ENCODE measurements at regions not wholly inside any gene's neighbourhood (a gene's known extent, or its start where the extent isn't known, plus 50 kb on each side); places are given as distances from the start of the nearest gene placed in this dataset.
A peak's percentile ranks its signal among the peaks of the same experiment; 100 is the strongest.

GRCh38 chr4:101419336-101420135 lies 72.2 kb upstream of the PPP3CA start:
- H3K4me3 ChIP-seq (ENCODE audit: control insufficient read depth, low read depth, low read length), result no peak overlapping the region
- peak; percentile 0 for DNase-seq (ENCODE audit: low read depth)
- TF ChIP-seq, protein P1, sequence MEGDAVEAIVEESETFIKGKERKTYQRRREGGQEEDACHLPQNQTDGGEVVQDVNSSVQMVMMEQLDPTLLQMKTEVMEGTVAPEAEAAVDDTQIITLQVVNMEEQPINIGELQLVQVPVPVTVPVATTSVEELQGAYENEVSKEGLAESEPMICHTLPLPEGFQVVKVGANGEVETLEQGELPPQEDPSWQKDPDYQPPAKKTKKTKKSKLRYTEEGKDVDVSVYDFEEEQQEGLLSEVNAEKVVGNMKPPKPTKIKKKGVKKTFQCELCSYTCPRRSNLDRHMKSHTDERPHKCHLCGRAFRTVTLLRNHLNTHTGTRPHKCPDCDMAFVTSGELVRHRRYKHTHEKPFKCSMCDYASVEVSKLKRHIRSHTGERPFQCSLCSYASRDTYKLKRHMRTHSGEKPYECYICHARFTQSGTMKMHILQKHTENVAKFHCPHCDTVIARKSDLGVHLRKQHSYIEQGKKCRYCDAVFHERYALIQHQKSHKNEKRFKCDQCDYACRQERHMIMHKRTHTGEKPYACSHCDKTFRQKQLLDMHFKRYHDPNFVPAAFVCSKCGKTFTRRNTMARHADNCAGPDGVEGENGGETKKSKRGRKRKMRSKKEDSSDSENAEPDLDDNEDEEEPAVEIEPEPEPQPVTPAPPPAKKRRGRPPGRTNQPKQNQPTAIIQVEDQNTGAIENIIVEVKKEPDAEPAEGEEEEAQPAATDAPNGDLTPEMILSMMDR (IDR thresholded peaks at IDR 0.05; ENCODE audit: control insufficient read depth, insufficient read depth, low read depth, low read length, missing control alignments), result no peak

- H3K4me3 ChIP-seq (ENCODE audit: control insufficient read depth, low read depth, low read length), result no peak overlapping the region
- DNase-seq (ENCODE audit: low read depth), result no peak
- TF ChIP-seq, protein P1 (IDR thresholded peaks at IDR 0.05; ENCODE audit: control insufficient read depth, insufficient read depth, low read depth, low read length, missing control alignments), result no peak
Measured at GRCh38 chr4:101418466-101418865, 71.1 kb upstream of the PPP3CA start.

- no peak overlapping the region for H3K4me3 ChIP-seq (ENCODE audit: control insufficient read depth, low read depth, low read length)
- DNase-seq (ENCODE audit: low read depth), result no peak
- TF ChIP-seq, protein P1 (IDR thresholded peaks at IDR 0.05; ENCODE audit: control insufficient read depth, insufficient read depth, low read depth, low read length, missing control alignments), result no peak
Measured at GRCh38 chr4:101418055-101418454, 70.7 kb upstream of the PPP3CA start.

- DNase-seq (ENCODE audit: low read depth), result no peak
- TF ChIP-seq, protein P1 (IDR thresholded peaks at IDR 0.05; ENCODE audit: control insufficient read depth, insufficient read depth, low read depth, low read length, missing control alignments), result no peak
Measured at GRCh38 chr4:101417046-101417445, 69.7 kb upstream of the PPP3CA start.

GRCh38 chr4:101415962-101416361 lies 68.6 kb upstream of the PPP3CA start:
- no peak for DNase-seq (ENCODE audit: low read depth)
- no peak overlapping the region for H3K4me3 ChIP-seq (ENCODE audit: control insufficient read depth, low read depth, low read length)
- TF ChIP-seq, protein P1 (IDR thresholded peaks at IDR 0.05; ENCODE audit: control insufficient read depth, insufficient read depth, low read depth, low read length, missing control alignments), result no peak

More at GRCh38 chr4:101417046-101417445, 69.7 kb upstream of the PPP3CA start:
- H3K4me3 ChIP-seq (ENCODE audit: control insufficient read depth, low read depth, low read length), result no peak overlapping the region

GRCh38 chr4:101414496-101414895 lies 67.2 kb upstream of the PPP3CA start:
- no peak overlapping the region for H3K4me3 ChIP-seq (ENCODE audit: control insufficient read depth, low read depth, low read length)
- TF ChIP-seq, protein P1 (IDR thresholded peaks at IDR 0.05; ENCODE audit: control insufficient read depth, insufficient read depth, low read depth, low read length, missing control alignments), result no peak
- DNase-seq (ENCODE audit: low read depth), result no peak

Data from AG09309 (cell line).